Neural progenitor cell (in vitro differentiated cells): ENCODE measurements at regions not wholly inside any gene's neighbourhood (a gene's known extent, or its start where the extent isn't known, plus 50 kb on each side); places are given as distances from the start of the nearest gene placed in this dataset.

Experiments used
- CTCF ChIP-seq: fragments of 200-600 bp; sonication (generic); IDR thresholded peaks from 2 replicates; pipeline ENCODE4 v1.5.1; 2017; ENCODE audit warnings: antibody characterized with exemption, mild to moderate bottlenecking
- EZH2 ChIP-seq: fragments of 200-600 bp; sonication (generic); IDR thresholded peaks from 2 replicates; pipeline ENCODE4 v1.6.1; 2017; ENCODE audit warnings: antibody characterized with exemption, mild to moderate bottlenecking, moderate library complexity

- TF ChIP-seq CTCF (no peak), EZH2 (no peak)
Measured at GRCh38 chr14:51507906-51508511, 143.7 kb upstream of the FRMD6 start.
